Heart left ventricle (tissue), 16 donors: ENCODE measurements at regions not wholly inside any gene's neighbourhood (a gene's known extent, or its start where the extent isn't known, plus 50 kb on each side); places are given as distances from the start of the nearest gene placed in this dataset.
A peak's percentile ranks its signal among the peaks of the same experiment; 100 is the strongest.

Source experiments
- ATAC-seq, 4 donors: fragments of 200-7000 bp; cut with Tn5 transposase; one replicate each; pipeline ENCODE4 v1.9.1; 2020 to 2022; ENCODE audit warnings: moderate library complexity in 4 of 4, mild to moderate bottlenecking in 3 of 4, moderate number of reproducible peaks in 1 of 4
- DNase-seq, 5 donors: peaks; one replicate each; pipeline ENCODE4 v3.0.0-alpha.2; 2020
- H3K27ac ChIP-seq, 12 donors: fragments of 200-600 bp; sonication (generic) in 4 of 12; one replicate each; pipeline versions ENCODE4 v1.5.0 to v1.8.0; 2016 to 2022; ENCODE audit warnings: mild to moderate bottlenecking in 2 of 12
- H3K27me3 ChIP-seq, 9 donors: fragments of 200-600 bp; sonication (generic) in 2 of 9; one replicate each; pipeline versions ENCODE4 v1.5.1 to v1.8.0; 2016 to 2022; ENCODE audit warnings: mild to moderate bottlenecking in 3 of 9
- H3K36me3 ChIP-seq, 9 donors: fragments of 200-600 bp; sonication (generic) in 2 of 9; one replicate each; pipeline versions ENCODE4 v1.5.0 to v1.8.0; 2018 to 2022; ENCODE audit warnings: mild to moderate bottlenecking in 2 of 9
- H3K4me1 ChIP-seq, 12 donors: fragments of 200-600 bp; sonication (generic) in 4 of 12; one replicate each; pipeline versions ENCODE4 v1.5.0 to v1.8.0; 2016 to 2022; ENCODE audit warnings: mild to moderate bottlenecking in 3 of 12
- H3K4me3 ChIP-seq, 12 donors: fragments of 200-600 bp; sonication (generic) in 4 of 12; one replicate each; pipeline versions ENCODE4 v1.5.0 to v1.8.0; 2017 to 2022; ENCODE audit warnings: mild to moderate bottlenecking in 9 of 12, moderate library complexity in 4 of 12
- H3K9me3 ChIP-seq, 12 donors: fragments of 200-600 bp; sonication (generic) in 4 of 12; one replicate each; pipeline versions ENCODE4 v1.5.0 to v1.8.0; 2016 to 2022; ENCODE audit warnings: mild to moderate bottlenecking in 1 of 12
- POLR2A ChIP-seq, 2 donors: fragments of 450-650 bp; IDR thresholded peaks; one replicate each; pipeline ENCODE4 v1.6.1; 2017; ENCODE audit warnings: antibody characterized with exemption in 2 of 2, mild to moderate bottlenecking in 2 of 2, moderate library complexity in 2 of 2
- WGBS, 4 donors: extraction: QIAGEN DNeasy Blood & Tissue Kit in 2 of 4; methylation state at CpG; one replicate each; pipeline versions ENCODE4 v1.1.5 to v1.1.7; 2013 to 2018; 5-methylcytosine and 5-hydroxymethylcytosine counted together
- intact Hi-C, 10 donors: fragments of 100-400 bp; cut with DNase I; formaldehyde crosslinking; loops; one replicate each; pipeline versions ENCODE4 v1.11.1 to v1.14.2; 2022
- TF ChIP-seq, protein P1 (sequence below), 12 donors: fragments of 200-600 bp; sonication (generic) in 4 of 12; IDR thresholded peaks; one replicate each; pipeline versions ENCODE4 v1.5.0 to v1.8.0; 2018 to 2022; ENCODE audit warnings: antibody characterized with exemption in 12 of 12, mild to moderate bottlenecking in 5 of 12
- donor health status: ischemic (EF 13 %, LVEDD 7.1; RV severe dilation, severe dysfunction).
- donor health status: healthy with polysubstance abuse.
- donor health status: DM: no; HTN: yes; CAD: no.
- donor health status: DM: no; HTN: no; CAD: no.
- donor health status: ischemic (EF 25% LVEDD 6.9; RV normal size, moderate dysfunction).
- donor health status: ischemic (EF 25% LVEDD 5.7; RV mildly dilated, moderate dysfunction).
- donor health status: healthy.
- donor health status: DM: yes; HTN: yes; CAD: no.
- donor health status: ischemic (EF 35%, LVEDD 5.7; RV mildly dilated, moderate dysfunction).
- donor health status: nonischemic (EF 11% LVEDD 7.7; RV severe dilation, severe dysfunction).
- donor health status: DM: yes; HTN: yes; CAD: no.
- donor health status: PGD.
- donor health status: ischemic (EF 29% LVEDD 5.4; RV normal size, mild dysfunction).
- donor health status: nonischemic (EF 23%, LVEDD 6.1; RV moderate dilation, normal function).

DNA sequence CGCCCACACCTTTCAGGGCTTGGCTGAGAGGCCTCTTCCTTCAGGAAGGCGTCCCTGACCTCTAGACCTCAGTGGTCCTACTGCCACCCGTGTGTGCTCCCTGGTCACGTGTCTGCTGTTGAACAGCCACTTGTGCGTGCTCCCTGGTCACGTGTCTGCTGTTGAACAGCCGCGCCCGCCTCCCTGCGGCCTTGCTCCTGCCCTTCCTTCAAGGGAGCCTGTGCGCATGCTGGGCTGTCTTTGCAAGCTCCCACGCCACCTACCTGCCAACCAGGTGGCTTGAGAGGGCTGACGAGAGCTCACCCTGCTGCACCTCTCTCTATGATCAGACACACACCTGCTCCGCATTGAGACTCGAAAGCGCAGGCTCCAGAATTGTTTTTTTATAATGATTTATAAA is 179.3 kb downstream of the BMP7 start:
- H3K4me3 ChIP-seq: no peak overlapping the region
- peaks cover 0 to 23% (median 3%) of the 10 kb centered on the region in 9 donors for H3K27me3 ChIP-seq
- H3K9me3 ChIP-seq: no peaks in the 10 kb centered on the region
- ATAC-seq: no peak
- intact Hi-C loops: loop anchor here in 2 of 10 donors (5.0 to 10.0 kb wide), 2 partner anchors 255 to 408 kb away; no protein-coding TSS in a partner anchor
- peak in 1 of 5 donors; percentile 23 for DNase-seq
- no peak for TF ChIP-seq POLR2A (IDR thresholded peaks at IDR 0.05)
- TF ChIP-seq, protein P1, sequence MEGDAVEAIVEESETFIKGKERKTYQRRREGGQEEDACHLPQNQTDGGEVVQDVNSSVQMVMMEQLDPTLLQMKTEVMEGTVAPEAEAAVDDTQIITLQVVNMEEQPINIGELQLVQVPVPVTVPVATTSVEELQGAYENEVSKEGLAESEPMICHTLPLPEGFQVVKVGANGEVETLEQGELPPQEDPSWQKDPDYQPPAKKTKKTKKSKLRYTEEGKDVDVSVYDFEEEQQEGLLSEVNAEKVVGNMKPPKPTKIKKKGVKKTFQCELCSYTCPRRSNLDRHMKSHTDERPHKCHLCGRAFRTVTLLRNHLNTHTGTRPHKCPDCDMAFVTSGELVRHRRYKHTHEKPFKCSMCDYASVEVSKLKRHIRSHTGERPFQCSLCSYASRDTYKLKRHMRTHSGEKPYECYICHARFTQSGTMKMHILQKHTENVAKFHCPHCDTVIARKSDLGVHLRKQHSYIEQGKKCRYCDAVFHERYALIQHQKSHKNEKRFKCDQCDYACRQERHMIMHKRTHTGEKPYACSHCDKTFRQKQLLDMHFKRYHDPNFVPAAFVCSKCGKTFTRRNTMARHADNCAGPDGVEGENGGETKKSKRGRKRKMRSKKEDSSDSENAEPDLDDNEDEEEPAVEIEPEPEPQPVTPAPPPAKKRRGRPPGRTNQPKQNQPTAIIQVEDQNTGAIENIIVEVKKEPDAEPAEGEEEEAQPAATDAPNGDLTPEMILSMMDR (IDR thresholded peaks at IDR 0.05): no peak
- peaks cover 0 to 4% (median 0%) of the 10 kb centered on the region in 12 donors for H3K4me1 ChIP-seq
- no peaks in the 10 kb centered on the region for H3K36me3 ChIP-seq
- WGBS, 4 donors: 53 to 77% (median 65%) methylated on average over 13 to 16 of the region's 16 CpGs
- H3K27ac ChIP-seq: no peak overlapping the region

DNA sequence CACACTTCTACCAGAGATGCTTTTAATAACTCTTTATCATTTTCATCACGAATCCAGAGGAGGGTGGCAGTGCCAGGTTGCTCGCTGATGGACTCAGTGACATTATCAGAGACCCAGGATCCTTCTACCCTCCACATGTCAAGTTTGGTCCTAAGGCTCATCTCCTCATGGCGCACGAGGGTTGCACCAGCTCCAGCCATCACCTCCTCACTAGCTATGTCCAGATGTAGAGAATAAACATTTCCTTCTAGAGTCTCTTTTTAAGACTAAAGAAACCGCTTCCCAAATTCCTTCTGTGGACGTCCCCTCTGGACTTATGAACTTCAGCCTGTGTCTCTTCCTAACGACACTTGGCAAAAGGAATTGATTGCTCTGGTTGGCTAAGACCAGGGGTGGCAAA is 178.7 kb downstream of the BMP7 start:
- DNase-seq: peak in 1 of 5 donors; percentile 9
- Histone ChIP-seq H3K4me1 (peaks cover 0 to 8% (median 0%) of the 10 kb centered on the region in 12 donors), H3K27me3 (peaks cover 0 to 29% (median 3%) of the 10 kb centered on the region in 9 donors), H3K27ac (no peak overlapping the region), H3K4me3 (no peak overlapping the region), H3K36me3 (no peaks in the 10 kb centered on the region), H3K9me3 (no peaks in the 10 kb centered on the region)
- ATAC-seq: no peak
- intact Hi-C loops: loop anchor here in 5 of 10 donors (2.0 to 10.0 kb wide), 3 partner anchors 255 to 407 kb away; no protein-coding TSS in a partner anchor
- WGBS, 4 donors: 82 to 89% (median 85%) methylated on average over 7 of the region's 7 CpGs
- TF ChIP-seq, protein P1 (IDR thresholded peaks at IDR 0.05): no peak
- no peak for TF ChIP-seq POLR2A (IDR thresholded peaks at IDR 0.05)

DNA sequence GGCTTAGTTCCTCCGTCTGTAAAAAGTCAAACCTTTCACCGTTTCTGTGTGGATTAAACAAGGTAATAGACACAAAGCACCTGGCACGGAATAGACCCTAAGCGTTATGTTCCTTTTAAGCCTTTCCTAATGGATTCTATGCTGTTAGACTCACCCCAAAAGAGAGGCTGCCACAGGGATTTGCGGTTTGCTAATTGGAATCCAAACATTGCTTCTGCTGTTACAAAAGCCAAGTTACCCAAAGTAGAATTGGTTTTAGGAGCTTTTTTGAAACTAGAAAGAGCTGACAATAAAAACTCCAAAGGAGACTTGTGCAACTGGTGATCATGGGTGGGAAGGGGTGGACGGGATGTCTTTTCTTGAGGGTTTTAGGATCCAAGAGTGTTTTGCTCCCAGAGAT is 178.0 kb downstream of the BMP7 start:
- H3K27ac ChIP-seq: no peak overlapping the region
- intact Hi-C loops: loop anchor here in 5 of 10 donors (2.0 to 10.0 kb wide), 3 partner anchors 254 to 406 kb away; no protein-coding TSS in a partner anchor
- no peak for DNase-seq
- TF ChIP-seq, protein P1 (IDR thresholded peaks at IDR 0.05): no peak
- no peak for TF ChIP-seq POLR2A (IDR thresholded peaks at IDR 0.05)
- WGBS, 4 donors: 43 to 55% (median 49%) methylated on average over 6 of the region's 6 CpGs
- peaks cover 0 to 29% (median 3%) of the 10 kb centered on the region in 9 donors for H3K27me3 ChIP-seq
- no peak for ATAC-seq
- H3K4me1 ChIP-seq: peaks cover 0 to 8% (median 0%) of the 10 kb centered on the region in 12 donors
- no peaks in the 10 kb centered on the region for H3K36me3 ChIP-seq
- no peak overlapping the region for H3K4me3 ChIP-seq
- H3K9me3 ChIP-seq: no peaks in the 10 kb centered on the region

DNA sequence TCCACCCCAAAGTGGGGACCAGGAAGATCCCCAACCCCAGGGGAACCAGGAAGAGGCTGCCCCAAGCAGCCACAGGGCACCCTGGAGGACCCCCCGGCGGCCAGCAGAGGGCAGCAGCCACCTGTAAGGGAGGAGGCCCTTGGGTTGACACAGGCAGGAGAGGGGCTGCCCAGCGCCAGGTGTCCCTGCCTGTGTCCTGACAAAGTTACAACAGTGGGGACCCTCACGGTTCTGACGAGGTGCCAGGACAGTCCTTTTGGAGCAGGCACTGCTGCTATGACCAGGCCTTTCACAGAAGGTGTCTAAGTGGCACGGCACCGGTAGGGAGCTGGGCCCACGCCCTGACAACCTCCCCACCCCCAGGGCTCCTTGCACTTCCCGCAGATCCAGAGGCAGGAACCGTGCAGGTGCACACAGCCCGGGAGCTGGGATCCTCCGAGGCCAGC is 176.7 kb downstream of the BMP7 start:
- 18 to 42% (median 22%) methylated on average over 4 to 12 of the region's 12 CpGs for WGBS, 4 donors
- peak; percentile 73 to 90 (median 84) for ATAC-seq
- intact Hi-C loops: loop anchor here in 8 of 10 donors (1.0 to 10.0 kb wide), 10 partner anchors 83 to 405 kb away; partner anchors contain the start of gene BMP7 (in 1 of the 8)

More for the DNA sequence above, 176.7 kb downstream of the BMP7 start:
- peak; percentile 43 to 84 (median 62) for DNase-seq
- no peak for TF ChIP-seq POLR2A (IDR thresholded peaks at IDR 0.05)
- TF ChIP-seq, protein P1 (IDR thresholded peaks at IDR 0.05): peak; percentile 68 to 93 (median 84)
- H3K36me3 ChIP-seq: no peaks in the 10 kb centered on the region
- no peaks in the 10 kb centered on the region for H3K9me3 ChIP-seq
- H3K27ac ChIP-seq: no peak overlapping the region
- peaks cover 0 to 29% (median 3%) of the 10 kb centered on the region in 9 donors for H3K27me3 ChIP-seq
- peaks cover 0 to 8% (median 0%) of the 10 kb centered on the region in 12 donors for H3K4me1 ChIP-seq
- no peak overlapping the region for H3K4me3 ChIP-seq
